Embryonic facial prominence (tissue), 1 donor: ENCODE measurements at regions not wholly inside any gene's neighbourhood (a gene's known extent, or its start where the extent isn't known, plus 50 kb on each side); places are given as distances from the start of the nearest gene placed in this dataset.
"Not testable (repeated sequence)": the region's sequence is repeated elsewhere in the genome, so short reads cannot be mapped to it uniquely, and the experiment has no call there.

Experiments used
- DNase-seq: peaks from one replicate; pipeline ENCODE4 v3.0.0-alpha.2; 2016; ENCODE audit errors: extremely low spot score

GRCh38 chr5:98354922-98355321 lies 418.5 kb upstream of the RGMB start:
- DNase-seq, result no peak

- no peak for DNase-seq
Measured at GRCh38 chr5:98360548-98360947, 412.9 kb upstream of the RGMB start.

- no peak for DNase-seq
Measured at GRCh38 chr5:98363157-98363556, 410.3 kb upstream of the RGMB start.

GRCh38 chr5:98364549-98364948 lies 408.9 kb upstream of the RGMB start:
- DNase-seq, result no peak

- DNase-seq, result no peak
Measured at GRCh38 chr5:98365126-98365525, 408.3 kb upstream of the RGMB start.

GRCh38 chr5:98368141-98368540 lies 405.3 kb upstream of the RGMB start:
- DNase-seq, result no peak

- DNase-seq, result no peak
Measured at GRCh38 chr5:98372351-98372750, 401.1 kb upstream of the RGMB start.

GRCh38 chr5:98391921-98392625 lies 381.4 kb upstream of the RGMB start:
- no peak for DNase-seq

GRCh38 chr5:98393205-98393604 lies 380.3 kb upstream of the RGMB start:
- DNase-seq, result not testable (repeated sequence)

- DNase-seq, result no peak
Measured at GRCh38 chr5:98397081-98397480, 376.4 kb upstream of the RGMB start.

GRCh38 chr5:98398465-98398864 lies 375.0 kb upstream of the RGMB start:
- no peak for DNase-seq

GRCh38 chr5:98401656-98402055 lies 371.8 kb upstream of the RGMB start:
- no peak for DNase-seq

- DNase-seq, result no peak
Measured at GRCh38 chr5:98402130-98402529, 371.3 kb upstream of the RGMB start.

- DNase-seq, result no peak
Measured at GRCh38 chr5:98403131-98403530, 370.3 kb upstream of the RGMB start.

GRCh38 chr5:98414938-98415337 lies 358.5 kb upstream of the RGMB start:
- no peak for DNase-seq

- DNase-seq, result no peak
Measured at GRCh38 chr5:98415663-98416062, 357.8 kb upstream of the RGMB start.

- DNase-seq, result no peak
Measured at GRCh38 chr5:98416541-98416940, 356.9 kb upstream of the RGMB start.

- DNase-seq, result no peak
Measured at GRCh38 chr5:98419825-98420224, 353.6 kb upstream of the RGMB start.

GRCh38 chr5:98424681-98425450 lies 348.6 kb upstream of the RGMB start:
- no peak for DNase-seq

GRCh38 chr5:98425640-98426039 lies 347.8 kb upstream of the RGMB start:
- no peak for DNase-seq

GRCh38 chr5:98428806-98429205 lies 344.7 kb upstream of the RGMB start:
- DNase-seq, result no peak

GRCh38 chr5:98432378-98432777 lies 341.1 kb upstream of the RGMB start:
- DNase-seq, result no peak

GRCh38 chr5:98433022-98433421 lies 340.4 kb upstream of the RGMB start:
- no peak for DNase-seq
